Activated T-helper 17 cell treated with anti-CD3 and anti-CD28 coated beads, Interleukin-2, amount 50 U/mL, for 72 hours (primary cell): ENCODE measurements at regions not wholly inside any gene's neighbourhood (a gene's known extent, or its start where the extent isn't known, plus 50 kb on each side); places are given as distances from the start of the nearest gene placed in this dataset.

Source experiments
- ATAC-seq: fragments of 150-1000 bp; cut with Tn5 transposase; replicated peaks from 2 replicates; pipeline ENCODE4 v1.10.0; 2021; ENCODE audit warnings: mild to moderate bottlenecking, moderate library complexity
- H3K27ac Mint-ChIP-seq: one replicate; pipeline ENCODE4 v1.8.0; 2022; ENCODE audit warnings: mixed read lengths
- H3K27me3 Mint-ChIP-seq: one replicate; pipeline ENCODE4 v1.8.0; 2022; ENCODE audit warnings: mixed read lengths
- H3K36me3 Mint-ChIP-seq: one replicate; pipeline ENCODE4 v1.8.0; 2022; ENCODE audit warnings: low read depth, mild to moderate bottlenecking, mixed read lengths
- H3K4me1 Mint-ChIP-seq: one replicate; pipeline ENCODE4 v1.8.0; 2022; ENCODE audit warnings: mixed read lengths
- H3K4me3 Mint-ChIP-seq: one replicate; pipeline ENCODE4 v1.8.0; 2022; ENCODE audit warnings: mild to moderate bottlenecking, mixed read lengths
- H3K9me3 Mint-ChIP-seq: one replicate; pipeline ENCODE4 v1.8.0; 2022; ENCODE audit warnings: mixed read lengths

DNA sequence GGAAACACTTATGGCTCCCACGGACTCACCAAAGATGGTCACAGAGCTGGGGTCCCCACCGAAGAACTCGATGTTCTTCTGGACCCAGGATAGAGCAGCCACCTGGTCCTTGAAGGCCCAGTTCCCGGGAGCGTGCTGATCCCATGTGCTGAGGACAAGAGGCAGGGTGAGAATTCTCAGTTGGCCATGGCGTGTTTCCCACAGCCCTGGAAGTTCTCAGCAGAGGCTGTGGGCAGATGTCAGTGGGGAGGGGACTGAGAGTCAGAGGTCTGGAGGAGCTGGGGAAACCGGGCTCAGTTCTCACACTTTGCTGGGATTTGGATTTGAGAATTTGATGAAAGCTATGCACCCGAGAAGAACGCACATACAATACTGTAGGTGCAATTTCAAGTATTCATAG is 193.3 kb downstream of the BCR start:
- no peak for ATAC-seq

DNA sequence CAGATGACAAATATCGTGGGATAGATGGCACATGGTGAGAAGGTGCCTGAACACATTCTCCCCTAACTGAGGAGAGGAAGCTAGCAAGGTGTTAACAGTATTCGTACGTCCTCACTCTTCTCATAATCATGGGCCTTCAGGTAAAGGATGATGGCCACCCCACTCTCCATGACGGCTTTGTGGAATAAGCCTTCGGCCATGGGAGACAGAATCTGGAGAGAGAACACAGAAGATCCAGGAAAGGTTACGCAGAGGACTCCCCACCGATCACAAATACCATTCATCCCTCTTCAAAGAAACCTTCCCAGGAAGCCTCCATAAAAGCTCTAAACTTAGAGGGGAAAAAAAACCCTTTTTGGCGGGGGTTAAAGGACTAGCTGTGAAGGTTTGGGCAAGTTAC is 189.9 kb downstream of the BCR start:
- Mint-ChIP-seq H3K9me3 (no peaks in the 10 kb centered on the region), H3K4me3 (no peak overlapping the region), H3K27ac (no peak overlapping the region), H3K4me1 (no peaks in the 10 kb centered on the region), H3K36me3 (no peaks in the 10 kb centered on the region), H3K27me3 (peaks cover 24% of the 10 kb centered on the region)
- ATAC-seq: no peak

More for the DNA sequence above, 193.3 kb downstream of the BCR start:
- Mint-ChIP-seq H3K9me3 (no peaks in the 10 kb centered on the region), H3K27me3 (peaks cover 10% of the 10 kb centered on the region), H3K4me1 (no peaks in the 10 kb centered on the region), H3K27ac (no peak overlapping the region), H3K4me3 (no peak overlapping the region), H3K36me3 (no peaks in the 10 kb centered on the region)

DNA sequence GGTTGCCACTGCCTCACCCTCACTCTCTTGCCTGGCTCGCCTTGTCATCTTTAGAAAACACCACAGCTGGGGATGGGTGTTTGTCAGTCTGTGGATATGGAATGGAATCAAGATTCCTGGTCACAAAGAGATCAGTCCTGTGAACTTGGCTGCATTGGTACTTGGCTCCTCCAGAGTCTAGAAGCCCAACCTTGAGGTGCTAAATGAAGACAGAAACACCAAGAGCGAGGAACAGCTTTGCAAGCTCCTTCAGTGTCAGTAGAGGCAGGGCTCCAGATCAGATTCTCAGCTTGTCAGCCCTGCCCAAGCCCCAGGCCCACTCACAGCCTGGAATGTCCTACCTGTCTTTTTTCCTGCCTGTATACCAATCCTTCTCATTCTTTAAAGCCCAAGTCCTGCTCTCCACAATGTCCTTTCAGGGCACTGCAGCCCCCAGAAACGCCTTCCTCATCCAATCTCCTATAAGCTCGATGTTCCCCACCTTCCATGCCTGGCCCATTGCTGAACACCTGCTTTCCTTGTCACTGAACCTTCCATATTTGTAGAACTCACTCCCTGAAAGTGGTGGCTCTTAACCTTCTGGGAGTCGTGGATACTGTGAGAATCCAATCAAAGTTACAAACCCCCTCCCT is 188.9 kb downstream of the BCR start:
- Mint-ChIP-seq H3K9me3 (no peaks in the 10 kb centered on the region), H3K36me3 (no peaks in the 10 kb centered on the region), H3K4me3 (no peak overlapping the region), H3K4me1 (no peaks in the 10 kb centered on the region), H3K27ac (no peak overlapping the region), H3K27me3 (peaks cover 21% of the 10 kb centered on the region)
- ATAC-seq: no peak
